Testis (tissue), 2 donors: ENCODE measurements at regions not wholly inside any gene's neighbourhood (a gene's known extent, or its start where the extent isn't known, plus 50 kb on each side); places are given as distances from the start of the nearest gene placed in this dataset.

Experiments used
- DNase-seq: peaks from one replicate; pipeline ENCODE4 v3.0.0-alpha.2; 2019
- H3K27ac ChIP-seq, 2 donors: fragments of 200-600 bp; sonication (generic); one replicate each; pipeline ENCODE4 v1.5.1; 2019
- H3K27me3 ChIP-seq: fragments of 200-600 bp; sonication (generic); one replicate; pipeline ENCODE4 v1.5.1; 2019
- H3K36me3 ChIP-seq: fragments of 200-600 bp; sonication (generic); one replicate; pipeline ENCODE4 v1.5.1; 2017; ENCODE audit warnings: low read depth; ENCODE audit errors: missing control alignments
- H3K4me1 ChIP-seq: fragments of 200-600 bp; sonication (generic); one replicate; pipeline ENCODE4 v1.5.1; 2019
- H3K4me3 ChIP-seq, 2 donors: fragments of 200-600 bp; sonication (generic); one replicate each; pipeline ENCODE4 v1.5.1; 2017 to 2019
- H3K9me3 ChIP-seq: fragments of 200-600 bp; sonication (generic); one replicate; pipeline ENCODE4 v1.5.1; 2017
- POLR2A ChIP-seq: fragments of 450-650 bp; IDR thresholded peaks from one replicate; pipeline ENCODE4 v1.6.1; 2017; ENCODE audit warnings: antibody characterized with exemption, mild to moderate bottlenecking, moderate library complexity
- WGBS, 2 donors: methylation state at CpG; one replicate each; pipeline ENCODE4 v1.1.5; 2018; 5-methylcytosine and 5-hydroxymethylcytosine counted together
- intact Hi-C: fragments of 100-400 bp; cut with DNase I; formaldehyde crosslinking; loops from one replicate; pipeline ENCODE4 v1.15.1; 2023; ENCODE audit warnings: low total_unique reads
- TF ChIP-seq, protein P1 (sequence below), 3 experiments: fragments of 450-650 bp in 2 of 3; fragments of 200-600 bp in 1 of 3; sonication (generic) in 1 of 3; IDR thresholded peaks; one replicate each; pipeline ENCODE4 v1.5.1; 2016 to 2019; ENCODE audit warnings: antibody characterized with exemption in 3 of 3, mild to moderate bottlenecking in 2 of 3, moderate library complexity in 1 of 3

DNA sequence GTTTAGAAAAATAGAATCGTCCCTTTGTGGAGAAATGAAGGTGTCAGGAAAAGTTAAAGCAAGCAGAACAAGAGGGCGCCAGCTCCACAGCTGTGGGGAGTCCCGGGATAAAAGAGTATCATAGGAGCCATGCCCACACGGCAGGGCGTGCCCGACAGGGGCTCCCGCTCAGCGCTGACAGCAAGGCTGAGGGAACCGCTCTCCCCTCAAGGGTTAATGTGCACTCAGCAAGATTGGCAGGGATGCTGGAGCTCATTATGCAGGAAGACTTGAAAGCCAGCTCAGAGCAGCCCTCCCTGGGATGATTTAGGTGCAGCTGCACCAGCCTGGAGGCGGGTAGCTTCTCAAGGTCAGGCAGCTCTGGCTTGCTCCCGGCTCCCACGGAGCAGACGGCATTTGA is 500.2 kb downstream of the EIPR1 start:
- no peak overlapping the region for H3K4me3 ChIP-seq
- H3K27ac ChIP-seq, result no peak overlapping the region
- no peaks in the 10 kb centered on the region for H3K27me3 ChIP-seq
- no peaks in the 10 kb centered on the region for H3K9me3 ChIP-seq
- peak; percentile 17 for DNase-seq
- no peaks in the 10 kb centered on the region for H3K36me3 ChIP-seq
- intact Hi-C loops, result no loop called here
- TF ChIP-seq POLR2A, result no peak
- TF ChIP-seq, protein P1, sequence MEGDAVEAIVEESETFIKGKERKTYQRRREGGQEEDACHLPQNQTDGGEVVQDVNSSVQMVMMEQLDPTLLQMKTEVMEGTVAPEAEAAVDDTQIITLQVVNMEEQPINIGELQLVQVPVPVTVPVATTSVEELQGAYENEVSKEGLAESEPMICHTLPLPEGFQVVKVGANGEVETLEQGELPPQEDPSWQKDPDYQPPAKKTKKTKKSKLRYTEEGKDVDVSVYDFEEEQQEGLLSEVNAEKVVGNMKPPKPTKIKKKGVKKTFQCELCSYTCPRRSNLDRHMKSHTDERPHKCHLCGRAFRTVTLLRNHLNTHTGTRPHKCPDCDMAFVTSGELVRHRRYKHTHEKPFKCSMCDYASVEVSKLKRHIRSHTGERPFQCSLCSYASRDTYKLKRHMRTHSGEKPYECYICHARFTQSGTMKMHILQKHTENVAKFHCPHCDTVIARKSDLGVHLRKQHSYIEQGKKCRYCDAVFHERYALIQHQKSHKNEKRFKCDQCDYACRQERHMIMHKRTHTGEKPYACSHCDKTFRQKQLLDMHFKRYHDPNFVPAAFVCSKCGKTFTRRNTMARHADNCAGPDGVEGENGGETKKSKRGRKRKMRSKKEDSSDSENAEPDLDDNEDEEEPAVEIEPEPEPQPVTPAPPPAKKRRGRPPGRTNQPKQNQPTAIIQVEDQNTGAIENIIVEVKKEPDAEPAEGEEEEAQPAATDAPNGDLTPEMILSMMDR (IDR thresholded peaks at IDR 0.05), result no peak
- WGBS, 2 donors, result 60 to 61% methylated on average over 12 to 13 of the region's 13 CpGs
- no peaks in the 10 kb centered on the region for H3K4me1 ChIP-seq

DNA sequence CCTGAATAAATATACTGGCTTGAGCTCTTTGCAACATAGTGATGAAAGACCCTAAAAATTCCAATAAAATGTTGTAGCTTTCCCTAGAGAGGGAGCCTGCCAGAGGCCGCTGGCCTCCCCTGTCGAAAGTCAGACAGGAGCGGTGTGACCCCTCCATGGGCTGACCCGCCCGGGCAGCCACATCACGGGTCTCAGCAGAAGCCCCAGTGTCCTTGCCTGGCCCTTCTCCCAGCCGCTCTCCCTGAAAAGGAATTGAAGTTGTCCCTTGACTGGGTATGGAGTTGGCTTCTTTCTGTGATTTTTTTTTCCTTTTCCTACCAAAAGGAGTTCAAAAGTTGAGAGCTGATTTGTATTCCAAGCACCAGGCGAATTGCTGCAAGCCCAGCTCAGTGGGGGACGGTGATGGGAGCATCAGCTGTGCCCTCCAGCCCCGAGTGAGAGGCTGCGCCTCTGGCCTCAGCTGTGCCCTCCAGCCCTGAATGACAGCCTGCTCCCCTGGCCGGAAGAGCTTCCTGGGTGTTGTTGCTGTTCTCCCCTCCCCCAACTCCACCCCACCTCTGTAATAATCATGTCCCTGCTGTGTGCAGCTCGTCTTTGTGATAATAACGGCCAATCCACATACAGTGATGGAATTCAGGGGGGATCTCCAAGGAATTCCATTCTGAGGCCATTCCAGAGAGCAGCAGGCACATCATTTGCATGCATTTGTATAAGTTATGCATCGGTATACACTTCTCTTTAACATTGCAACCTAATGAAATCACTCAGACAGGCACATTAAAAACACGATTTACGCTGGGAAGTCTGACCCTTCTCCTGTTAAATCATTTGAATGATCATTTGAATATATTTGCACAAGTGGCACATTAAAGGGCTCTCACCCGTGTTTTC is 501.0 kb downstream of the EIPR1 start:
- TF ChIP-seq POLR2A, result no peak
- TF ChIP-seq, protein P1 (IDR thresholded peaks at IDR 0.05), result no peak
- no peak overlapping the region for H3K27ac ChIP-seq
- 72 to 73% methylated on average over 18 of the region's 18 CpGs for WGBS, 2 donors

DNA sequence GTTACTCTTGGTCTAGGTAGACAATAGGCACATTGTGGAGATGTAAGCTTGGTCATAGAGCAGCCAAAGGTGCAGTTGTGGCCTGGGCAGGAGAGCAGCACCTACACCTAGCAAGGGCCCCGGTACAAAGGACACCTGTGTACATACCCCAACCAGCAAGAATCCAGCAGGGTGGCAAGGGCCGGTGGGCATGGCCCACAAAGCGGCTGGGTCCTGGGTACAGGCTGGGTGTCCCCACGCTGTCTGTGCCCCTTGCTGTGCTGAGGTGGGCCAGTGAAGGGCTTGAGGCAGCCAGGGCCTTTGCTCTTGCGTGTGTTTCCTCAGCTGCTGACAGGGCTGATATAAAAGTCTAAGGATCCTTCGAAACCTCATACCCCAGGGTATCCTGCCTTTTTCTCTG is 501.8 kb downstream of the EIPR1 start:
- Histone ChIP-seq H3K36me3 (no peaks in the 10 kb centered on the region), H3K9me3 (no peaks in the 10 kb centered on the region), H3K4me3 (no peak overlapping the region), H3K27me3 (no peaks in the 10 kb centered on the region), H3K4me1 (no peaks in the 10 kb centered on the region), H3K27ac (no peak overlapping the region)
- no peak for DNase-seq
- TF ChIP-seq POLR2A, result no peak
- TF ChIP-seq, protein P1 (IDR thresholded peaks at IDR 0.05), result no peak
- WGBS, 2 donors, result 91 to 96% methylated on average over 6 of the region's 6 CpGs
- intact Hi-C loops, result no loop called here

More for the DNA sequence above, 501.0 kb downstream of the EIPR1 start:
- Histone ChIP-seq H3K4me1 (no peaks in the 10 kb centered on the region), H3K27me3 (no peaks in the 10 kb centered on the region), H3K36me3 (no peaks in the 10 kb centered on the region), H3K4me3 (no peak overlapping the region), H3K9me3 (no peaks in the 10 kb centered on the region)
- DNase-seq, result no peak
- intact Hi-C loops, result no loop called here

DNA sequence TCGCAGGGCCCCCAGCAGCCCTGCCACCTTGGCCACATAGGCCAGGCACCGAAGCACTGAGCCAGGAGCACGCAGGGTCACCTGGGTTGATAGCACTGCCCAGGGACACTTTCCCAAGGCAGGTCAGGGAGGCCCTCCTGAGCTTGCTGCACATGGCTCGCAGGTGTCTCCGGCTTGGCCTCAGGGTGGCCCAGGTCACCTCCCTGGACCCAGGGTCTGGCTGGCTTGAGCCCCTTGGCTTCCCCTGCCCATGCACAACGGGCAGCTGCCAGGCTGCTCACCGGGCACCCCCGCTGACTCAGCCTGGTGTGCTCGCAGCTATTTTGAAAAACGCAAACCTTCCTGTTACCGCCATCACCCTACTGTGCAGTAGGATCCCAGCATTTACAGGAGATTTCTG is 502.3 kb downstream of the EIPR1 start:
- no peak overlapping the region for H3K27ac ChIP-seq
- H3K27me3 ChIP-seq, result no peaks in the 10 kb centered on the region
- no peak for TF ChIP-seq POLR2A
- TF ChIP-seq, protein P1 (IDR thresholded peaks at IDR 0.05), result no peak
- intact Hi-C loops, result no loop called here
- H3K9me3 ChIP-seq, result no peaks in the 10 kb centered on the region
- H3K4me3 ChIP-seq, result no peak overlapping the region
- H3K36me3 ChIP-seq, result no peaks in the 10 kb centered on the region
- WGBS, 2 donors, result 98% methylated on average over 10 to 11 of the region's 11 CpGs
- H3K4me1 ChIP-seq, result no peaks in the 10 kb centered on the region
- no peak for DNase-seq

DNA sequence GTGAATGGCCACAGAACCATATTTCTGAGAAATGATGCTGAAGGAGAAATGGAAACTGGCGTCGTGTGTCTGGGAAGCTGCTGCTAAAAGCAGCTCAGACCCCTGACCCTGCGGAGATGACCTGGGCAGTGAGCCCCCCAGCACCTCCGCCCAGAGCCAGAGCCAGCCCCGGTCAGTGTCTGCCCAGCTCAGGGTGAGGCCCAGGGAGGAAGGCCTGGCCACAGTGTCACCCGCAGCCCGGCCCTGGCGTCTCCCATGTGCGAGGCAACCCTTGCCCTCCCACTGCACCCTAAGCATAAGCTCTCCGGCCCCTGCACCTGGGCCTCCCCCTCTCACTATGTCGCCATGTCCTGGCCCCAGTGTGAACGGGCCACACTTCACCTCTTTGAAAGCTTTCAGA is 502.8 kb downstream of the EIPR1 start:
- no peak overlapping the region for H3K4me3 ChIP-seq
- no peak for DNase-seq
- H3K27ac ChIP-seq, result no peak overlapping the region
- TF ChIP-seq, protein P1 (IDR thresholded peaks at IDR 0.05), result no peak
- TF ChIP-seq POLR2A, result no peak
- intact Hi-C loops, result no loop called here
- H3K27me3 ChIP-seq, result no peaks in the 10 kb centered on the region
- no peaks in the 10 kb centered on the region for H3K36me3 ChIP-seq
- no peaks in the 10 kb centered on the region for H3K4me1 ChIP-seq
- no peaks in the 10 kb centered on the region for H3K9me3 ChIP-seq
- WGBS, 2 donors, result 91 to 100% methylated on average over 7 to 12 of the region's 12 CpGs
